ENCODE measurements at regions not wholly inside any gene's neighbourhood (a gene's known extent, or its start where the extent isn't known, plus 50 kb on each side); places are given as distances from the start of the nearest gene placed in this dataset.

GRCh38 chr20:43252761-43253160 is 63.1 kb upstream of the PTPRT start:
- H3K4me3 ChIP-seq (ENCODE audit: low read length), result no peak overlapping the region

GRCh38 chr20:43248341-43248740 is 58.6 kb upstream of the PTPRT start:
- no peak for TF ChIP-seq CTCF (conservative IDR thresholded peaks at IDR 0.05; ENCODE audit: low read length)
- H3K4me3 ChIP-seq (ENCODE audit: low read length), result no peak overlapping the region
- no peak for DNase-seq (ENCODE audit: low read depth)

More at GRCh38 chr20:43252761-43253160, 63.1 kb upstream of the PTPRT start:
- no peak for TF ChIP-seq CTCF (conservative IDR thresholded peaks at IDR 0.05; ENCODE audit: low read length)
- DNase-seq (ENCODE audit: low read depth), result no peak

- no peak for TF ChIP-seq CTCF (conservative IDR thresholded peaks at IDR 0.05; ENCODE audit: low read length)
These were observed 57.7 kb upstream of the PTPRT start for GRCh38 chr20:43247361-43247760.

GRCh38 chr20:43244647-43245046 is 54.9 kb upstream of the PTPRT start:
- no peak for DNase-seq (ENCODE audit: low read depth)
- no peak for TF ChIP-seq CTCF (conservative IDR thresholded peaks at IDR 0.05; ENCODE audit: low read length)
- no peak overlapping the region for H3K4me3 ChIP-seq (ENCODE audit: low read length)

More at GRCh38 chr20:43247361-43247760, 57.7 kb upstream of the PTPRT start:
- H3K4me3 ChIP-seq (ENCODE audit: low read length), result no peak overlapping the region
- no peak for DNase-seq (ENCODE audit: low read depth)

GRCh38 chr20:43243672-43244269 is 54.1 kb upstream of the PTPRT start:
- DNase-seq (ENCODE audit: low read depth), result no peak

GRCh38 chr20:43241057-43241702 is 51.5 kb upstream of the PTPRT start:
- no peak overlapping the region for H3K4me3 ChIP-seq (ENCODE audit: low read length)
- no peak for TF ChIP-seq CTCF (conservative IDR thresholded peaks at IDR 0.05; ENCODE audit: low read length)
- no peak for DNase-seq (ENCODE audit: low read depth)

More at GRCh38 chr20:43243672-43244269, 54.1 kb upstream of the PTPRT start:
- TF ChIP-seq CTCF (conservative IDR thresholded peaks at IDR 0.05; ENCODE audit: low read length), result 0 out of 2 replicates have a peak, but pooled peaks have one; percentile 13
- H3K4me3 ChIP-seq (ENCODE audit: low read length), result no peak overlapping the region
